ENCODE measurements at regions not wholly inside any gene's neighbourhood (a gene's known extent, or its start where the extent isn't known, plus 50 kb on each side); places are given as distances from the start of the nearest gene placed in this dataset.
"Not testable (repeated sequence)": the region's sequence is repeated elsewhere in the genome, so short reads cannot be mapped to it uniquely, and the experiment has no call there.

GRCh38 chr12:59079002-59079401 is 158.7 kb upstream of the LRIG3 start:
- DNase-seq = no peak

- no peak for DNase-seq
These were observed 157.5 kb upstream of the LRIG3 start for GRCh38 chr12:59077575-59078426.

- no peak for DNase-seq
These were observed 156.8 kb upstream of the LRIG3 start for GRCh38 chr12:59077153-59077552.

DNA sequence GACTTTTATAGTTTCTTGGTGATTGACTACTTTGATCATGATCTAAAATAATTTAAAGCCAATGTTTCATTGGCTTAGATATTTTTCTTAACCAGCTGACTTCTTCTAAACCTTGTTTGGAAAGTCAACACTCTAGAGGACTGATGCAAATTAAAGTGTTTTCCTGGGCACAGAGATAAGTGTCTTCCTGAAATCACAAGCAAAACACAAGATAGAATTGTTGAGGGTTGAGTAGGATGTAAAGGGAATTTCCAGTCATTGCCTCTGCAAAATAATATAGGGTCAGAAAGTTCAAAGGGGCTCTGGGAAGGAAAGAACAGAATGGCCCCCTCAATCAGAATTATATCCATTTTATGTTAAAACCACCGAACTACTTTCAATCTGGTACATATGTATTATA is 156.3 kb upstream of the LRIG3 start:
- no peak for DNase-seq

GRCh38 chr12:59075968-59076490 is 155.7 kb upstream of the LRIG3 start:
- no peak for DNase-seq

DNA sequence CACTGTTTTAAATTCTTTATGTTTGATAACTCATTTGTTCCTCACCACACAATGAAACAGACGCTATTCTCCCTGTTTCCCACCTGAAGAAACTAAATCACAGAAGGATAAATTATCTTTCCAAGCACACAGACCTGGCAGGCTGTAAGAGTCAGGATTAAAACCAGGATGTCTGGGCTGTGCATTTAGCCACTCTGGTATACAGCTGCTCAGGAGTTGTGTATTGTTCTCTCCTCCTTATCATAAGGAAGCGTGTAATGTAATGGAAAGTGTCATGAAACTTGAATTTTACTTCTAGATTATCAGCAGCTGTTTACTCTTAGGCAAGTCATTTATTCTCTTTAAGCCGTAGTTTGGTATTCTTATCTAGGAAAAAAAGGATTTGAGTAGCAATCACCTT is 154.8 kb upstream of the LRIG3 start:
- no peak for DNase-seq

DNA sequence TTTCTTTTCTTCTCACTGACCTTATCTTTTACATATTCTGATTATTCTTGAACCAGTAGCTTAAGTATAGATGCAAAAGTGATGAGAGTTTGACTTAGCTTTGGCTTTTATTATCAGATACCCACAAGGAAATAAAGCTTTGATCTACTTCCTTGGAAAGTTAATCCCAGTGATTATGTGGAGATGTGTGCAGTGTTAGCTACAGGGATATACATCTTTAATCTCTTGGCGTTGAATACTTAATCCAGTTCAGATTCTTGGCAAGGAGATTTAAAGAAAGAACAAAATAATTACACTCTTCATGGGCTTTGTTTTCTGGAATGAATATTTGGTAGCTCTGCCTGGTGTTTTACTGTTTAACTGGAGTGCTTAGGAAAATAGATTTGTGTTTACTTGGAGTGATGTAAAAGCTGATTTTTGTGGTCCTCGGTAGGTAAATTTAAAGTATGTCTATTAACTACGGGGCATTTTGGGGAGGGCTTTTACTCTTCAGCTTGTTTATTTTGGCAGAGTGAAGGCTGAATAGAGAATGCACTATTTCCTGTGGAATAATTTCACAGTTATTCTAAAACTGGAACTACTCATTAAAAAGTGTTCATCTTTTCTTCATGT is 150.1 kb upstream of the LRIG3 start:
- no peak for DNase-seq

DNA sequence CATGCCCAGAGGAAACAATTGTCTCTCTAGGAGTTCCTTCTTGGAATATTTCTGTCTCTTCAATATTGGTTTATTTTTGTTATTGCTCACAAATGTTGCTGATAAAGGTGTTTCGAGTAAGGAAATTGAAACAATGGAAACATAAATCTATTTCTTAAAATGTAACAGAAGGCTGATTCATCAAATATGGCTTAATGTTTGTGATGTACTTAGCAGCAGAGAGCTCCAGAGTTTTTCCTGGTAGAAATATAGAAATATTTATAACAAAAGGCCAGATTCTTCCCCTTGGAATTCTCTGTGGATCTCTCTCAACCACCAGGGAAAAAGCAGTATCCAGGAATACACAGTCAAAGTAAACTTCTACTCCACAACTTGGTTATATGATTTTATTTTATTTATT is 149.2 kb upstream of the LRIG3 start:
- DNase-seq = no peak

GRCh38 chr12:59068436-59068835 is 148.1 kb upstream of the LRIG3 start:
- no peak for DNase-seq

DNA sequence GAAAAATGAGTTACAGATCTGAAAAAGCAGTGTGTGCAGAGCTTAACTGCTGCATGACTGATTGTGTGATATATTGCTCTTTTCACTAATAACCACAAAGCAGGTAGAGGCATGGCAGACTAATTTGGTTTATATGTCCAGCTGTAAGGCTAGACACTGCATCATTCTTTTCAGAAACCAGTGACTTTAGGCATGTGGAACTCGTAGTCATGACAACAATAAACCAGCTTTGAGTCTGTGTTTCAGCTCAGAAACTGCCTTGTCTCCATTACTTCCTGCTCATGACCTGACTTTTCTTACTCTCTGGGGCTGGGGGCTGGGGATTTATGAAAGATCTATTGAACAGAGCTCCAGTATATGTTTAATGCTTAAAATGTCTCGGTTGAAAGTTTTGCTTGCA is 146.8 kb upstream of the LRIG3 start:
- DNase-seq = no peak

- no peak for DNase-seq
These were observed 146.1 kb upstream of the LRIG3 start for GRCh38 chr12:59066445-59066844.

DNA sequence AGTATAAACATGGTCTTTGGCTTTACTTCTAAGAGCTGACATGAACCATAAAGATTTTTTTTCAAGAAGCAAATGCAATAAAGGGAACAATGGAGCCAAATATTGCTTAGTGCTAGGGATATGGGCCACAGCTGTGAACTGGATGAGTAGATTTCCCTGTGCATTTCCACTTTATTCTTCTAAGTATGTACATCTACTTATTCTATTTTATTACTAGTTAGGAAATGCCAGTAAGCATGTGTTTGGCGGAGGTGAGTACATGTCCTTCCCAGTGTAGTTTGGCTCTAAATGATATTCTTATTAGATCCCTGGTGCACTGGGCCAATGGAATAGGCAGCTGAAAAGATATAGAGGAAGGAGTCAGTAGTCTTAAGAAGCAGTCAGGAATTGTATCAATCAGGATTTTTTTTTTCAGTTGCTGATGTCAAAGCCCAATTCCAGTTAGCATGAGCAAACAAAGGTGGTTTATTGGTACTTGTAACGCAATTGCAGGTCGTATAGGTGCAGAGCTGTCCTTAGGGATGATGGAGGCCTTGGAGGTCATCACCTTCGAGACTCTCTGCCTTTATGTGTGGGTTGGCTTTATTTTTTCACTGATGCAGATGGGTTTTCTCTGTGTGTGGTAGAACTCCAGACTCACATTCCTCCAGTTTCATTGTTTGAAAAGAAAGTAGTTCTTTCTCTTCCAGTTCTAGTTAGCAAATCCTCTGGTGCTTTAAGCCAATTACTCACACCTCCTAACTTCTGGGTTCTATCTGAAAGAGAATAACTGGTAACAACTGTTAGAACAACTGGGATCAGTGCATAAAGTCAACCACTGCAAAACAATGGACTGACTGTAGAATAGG is 139.0 kb upstream of the LRIG3 start:
- no peak for DNase-seq

DNA sequence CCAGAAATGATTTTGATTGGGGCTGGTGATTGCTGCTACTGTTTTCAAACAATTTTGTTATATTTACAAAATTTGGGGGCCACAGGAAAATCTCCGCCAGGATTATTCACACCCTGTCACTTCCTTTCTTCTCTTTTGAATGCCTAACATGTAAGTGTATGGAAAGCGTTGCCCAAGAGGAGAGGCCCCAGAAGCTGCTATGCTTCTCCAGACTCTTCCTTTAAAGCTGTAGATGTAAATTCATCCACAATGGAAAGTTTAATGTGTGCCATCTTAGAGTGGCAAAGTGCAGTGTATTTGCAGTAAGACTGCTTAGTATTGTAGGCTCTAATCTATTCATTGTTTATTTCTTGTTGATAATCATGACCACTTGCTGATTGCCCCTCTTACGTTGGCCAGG is 136.7 kb upstream of the LRIG3 start:
- DNase-seq = no peak

GRCh38 chr12:59055204-59055860 is 135.0 kb upstream of the LRIG3 start:
- DNase-seq = no peak

- DNase-seq = not testable (repeated sequence)
These were observed 133.1 kb upstream of the LRIG3 start for GRCh38 chr12:59053266-59053899.

DNA sequence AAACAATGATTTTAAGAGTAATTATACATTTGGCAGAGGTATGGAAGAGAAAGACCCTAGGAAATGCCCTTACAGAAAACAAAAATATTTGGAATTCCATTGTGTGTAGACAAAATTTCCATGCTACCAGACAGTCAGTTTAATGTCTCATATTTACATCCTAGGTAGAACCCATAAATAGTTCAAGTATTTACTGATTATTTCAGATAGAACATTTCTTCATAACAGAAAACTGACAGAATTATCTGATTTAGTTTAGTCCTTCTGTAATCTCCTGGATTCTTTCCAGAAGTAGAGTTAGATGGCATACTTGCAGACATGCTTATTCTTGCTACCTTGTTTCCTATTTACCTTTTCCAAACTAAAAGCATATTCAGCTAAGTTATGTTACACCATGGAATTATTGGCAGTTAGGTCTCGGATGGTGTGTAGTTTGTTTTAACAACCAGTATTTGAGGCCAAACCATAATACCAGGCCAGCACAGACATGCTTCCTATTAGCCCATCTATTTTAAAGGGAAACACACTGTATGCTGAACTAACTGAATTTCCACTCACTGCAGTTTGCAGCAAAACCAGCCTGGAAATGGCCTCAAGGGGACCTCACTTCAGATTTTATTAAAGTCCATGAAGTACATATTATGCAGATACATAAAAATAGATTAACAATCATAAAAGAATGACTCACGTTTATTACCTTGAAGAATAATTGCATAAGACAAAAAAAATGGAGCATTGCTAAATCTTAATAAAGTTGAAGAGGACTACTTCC is 126.6 kb upstream of the LRIG3 start:
- DNase-seq = no peak

DNA sequence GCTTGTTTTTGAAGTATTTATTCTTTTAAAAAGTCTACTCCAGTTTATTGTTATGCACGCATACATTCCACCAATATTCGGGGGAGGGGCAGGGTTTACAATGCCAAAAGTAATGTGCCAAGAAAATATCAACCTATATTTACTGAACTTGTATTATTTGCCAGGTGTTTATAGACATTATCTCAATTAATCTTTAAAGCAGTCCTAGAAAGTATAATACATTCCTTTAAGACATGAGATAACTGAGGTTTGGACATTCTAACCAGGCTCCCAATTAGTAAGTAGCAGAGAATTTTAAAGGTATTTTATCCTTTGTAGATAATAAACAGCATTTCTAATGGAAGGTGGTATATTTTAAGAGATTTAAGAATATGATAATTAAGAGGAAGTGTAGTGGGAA is 124.5 kb upstream of the LRIG3 start:
- no peak for DNase-seq

DNA sequence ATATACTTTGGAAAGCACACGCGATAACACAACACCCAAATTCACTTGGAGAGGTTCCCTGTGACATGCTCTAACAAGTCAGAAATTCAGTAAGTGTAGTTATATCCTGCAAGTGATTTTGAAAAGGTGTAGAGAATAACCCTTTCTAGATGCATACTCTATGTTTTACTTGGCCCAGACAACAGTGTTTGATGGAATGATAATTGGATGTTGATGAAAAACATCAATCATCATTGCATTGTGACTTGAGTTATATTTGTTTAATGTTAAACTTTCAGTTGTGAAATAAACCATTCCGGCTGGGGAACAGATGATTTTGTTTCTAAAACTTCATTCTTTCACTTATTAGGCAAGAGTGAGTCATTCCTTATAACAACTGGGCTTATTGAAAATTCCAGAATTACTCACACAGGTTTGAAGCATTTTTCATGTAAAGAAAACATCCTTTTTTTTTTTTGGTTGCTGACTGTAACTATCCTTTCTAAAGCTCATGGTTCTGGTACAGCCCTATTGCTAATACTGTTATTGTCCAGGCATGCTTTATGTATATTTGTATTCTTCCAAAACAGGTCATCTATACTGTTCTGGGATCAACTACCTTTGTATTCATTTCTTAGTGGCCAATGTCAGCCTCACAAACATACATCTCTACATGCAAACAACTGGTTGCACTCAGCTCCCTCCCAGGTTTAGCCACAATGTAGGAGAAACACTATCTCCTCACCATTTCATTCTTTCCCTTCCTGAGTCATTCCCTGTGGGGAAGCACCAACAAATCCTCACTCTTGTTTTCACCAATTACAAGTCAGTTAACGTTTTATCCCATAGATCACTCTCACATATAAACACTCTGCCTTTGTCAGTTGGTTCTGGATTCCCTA is 121.2 kb upstream of the LRIG3 start:
- no peak for DNase-seq

DNA sequence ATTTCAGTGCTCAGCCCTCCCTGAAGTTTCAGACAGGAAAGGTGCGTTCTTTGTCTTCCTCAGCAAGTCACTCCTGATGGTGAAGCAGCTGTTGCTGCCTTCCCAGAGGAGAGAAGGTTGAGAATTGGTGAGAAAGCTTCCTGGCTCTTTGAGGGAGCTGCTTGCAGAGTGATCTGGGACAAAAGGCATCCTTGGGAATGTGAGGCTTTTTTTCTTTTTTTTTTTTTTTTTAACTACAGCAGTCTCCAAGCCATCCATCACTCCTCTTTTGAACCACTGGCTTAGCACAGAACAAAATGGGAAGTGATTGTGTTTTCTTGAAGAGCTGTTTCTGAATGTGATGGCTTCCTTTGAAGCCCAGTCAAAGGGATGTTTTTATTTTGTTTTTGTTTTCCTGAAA is 120.4 kb upstream of the LRIG3 start:
- no peak for DNase-seq

- DNase-seq = no peak
These were observed 119.7 kb upstream of the LRIG3 start for GRCh38 chr12:59040043-59040442.

- DNase-seq = no peak
These were observed 118.7 kb upstream of the LRIG3 start for GRCh38 chr12:59039005-59039404.

All from hippocampal formation (tissue), 2 donors.